ENCODE measurements at regions not wholly inside any gene's neighbourhood (a gene's known extent, or its start where the extent isn't known, plus 50 kb on each side); places are given as distances from the start of the nearest gene placed in this dataset.

GRCh38 chrX:131792789-131793462 is 230.2 kb upstream of the STK26 start:
- WGBS, 2 experiments, result 95 to 96% methylated on average over 15 of the region's 15 CpGs
- Histone ChIP-seq H3K27me3 (ENCODE audit: control insufficient read depth, insufficient read depth, low read length, poor library complexity, severe bottlenecking) (no peaks in the 10 kb centered on the region), H3K9me3 (ENCODE audit: control insufficient read depth, low read length) (no peaks in the 10 kb centered on the region), H3K4me1 (ENCODE audit: control insufficient read depth, insufficient read depth, low read length) (no peaks in the 10 kb centered on the region), H3K27ac (ENCODE audit: insufficient read depth, low read depth, low read length, poor library complexity, severe bottlenecking) (no peak overlapping the region), H3K4me3 (ENCODE audit: insufficient read depth, low read depth, low read length) (no peak overlapping the region), H3K36me3 (ENCODE audit: control insufficient read depth, insufficient read depth, low read length) (peaks cover 48% of the 10 kb centered on the region)

- peaks cover 37% of the 10 kb centered on the region for H3K36me3 ChIP-seq (ENCODE audit: control insufficient read depth, insufficient read depth, low read length)
- 96% methylated on average over 44 of the region's 44 CpGs for WGBS, 2 experiments
- no peaks in the 10 kb centered on the region for H3K27me3 ChIP-seq (ENCODE audit: control insufficient read depth, insufficient read depth, low read length, poor library complexity, severe bottlenecking)
- no peak overlapping the region for H3K27ac ChIP-seq (ENCODE audit: insufficient read depth, low read depth, low read length, poor library complexity, severe bottlenecking)
- no peak overlapping the region for H3K4me3 ChIP-seq (ENCODE audit: insufficient read depth, low read depth, low read length)
- H3K4me1 ChIP-seq (ENCODE audit: control insufficient read depth, insufficient read depth, low read length), result no peaks in the 10 kb centered on the region
- H3K9me3 ChIP-seq (ENCODE audit: control insufficient read depth, low read length), result no peaks in the 10 kb centered on the region
Observed at GRCh38 chrX:131795442-131796229, 227.5 kb upstream of the STK26 start.

GRCh38 chrX:131801066-131801465 is 222.0 kb upstream of the STK26 start:
- no peaks in the 10 kb centered on the region for H3K27me3 ChIP-seq (ENCODE audit: control insufficient read depth, insufficient read depth, low read length, poor library complexity, severe bottlenecking)
- peaks cover 4% of the 10 kb centered on the region for H3K36me3 ChIP-seq (ENCODE audit: control insufficient read depth, insufficient read depth, low read length)
- no peak overlapping the region for H3K27ac ChIP-seq (ENCODE audit: insufficient read depth, low read depth, low read length, poor library complexity, severe bottlenecking)
- H3K9me3 ChIP-seq (ENCODE audit: control insufficient read depth, low read length), result no peaks in the 10 kb centered on the region
- H3K4me3 ChIP-seq (ENCODE audit: insufficient read depth, low read depth, low read length), result no peak overlapping the region
- WGBS, 2 experiments, result 86 to 100% methylated on average over 1 of the region's 1 CpG
- H3K4me1 ChIP-seq (ENCODE audit: control insufficient read depth, insufficient read depth, low read length), result no peaks in the 10 kb centered on the region

GRCh38 chrX:131801911-131802310 is 221.2 kb upstream of the STK26 start:
- Histone ChIP-seq H3K27me3 (ENCODE audit: control insufficient read depth, insufficient read depth, low read length, poor library complexity, severe bottlenecking) (no peaks in the 10 kb centered on the region), H3K36me3 (ENCODE audit: control insufficient read depth, insufficient read depth, low read length) (no peaks in the 10 kb centered on the region), H3K9me3 (ENCODE audit: control insufficient read depth, low read length) (no peaks in the 10 kb centered on the region), H3K27ac (ENCODE audit: insufficient read depth, low read depth, low read length, poor library complexity, severe bottlenecking) (no peak overlapping the region), H3K4me1 (ENCODE audit: control insufficient read depth, insufficient read depth, low read length) (no peaks in the 10 kb centered on the region), H3K4me3 (ENCODE audit: insufficient read depth, low read depth, low read length) (no peak overlapping the region)
- WGBS, 2 experiments, result 92 to 95% methylated on average over 1 to 2 of the region's 2 CpGs

GRCh38 chrX:131802836-131803626 is 220.1 kb upstream of the STK26 start:
- no peak overlapping the region for H3K4me3 ChIP-seq (ENCODE audit: insufficient read depth, low read depth, low read length)
- H3K9me3 ChIP-seq (ENCODE audit: control insufficient read depth, low read length), result no peaks in the 10 kb centered on the region
- no peaks in the 10 kb centered on the region for H3K27me3 ChIP-seq (ENCODE audit: control insufficient read depth, insufficient read depth, low read length, poor library complexity, severe bottlenecking)
- H3K4me1 ChIP-seq (ENCODE audit: control insufficient read depth, insufficient read depth, low read length), result no peaks in the 10 kb centered on the region
- H3K27ac ChIP-seq (ENCODE audit: insufficient read depth, low read depth, low read length, poor library complexity, severe bottlenecking), result no peak overlapping the region
- no peaks in the 10 kb centered on the region for H3K36me3 ChIP-seq (ENCODE audit: control insufficient read depth, insufficient read depth, low read length)
- WGBS, 2 experiments, result 95 to 96% methylated on average over 19 of the region's 19 CpGs

GRCh38 chrX:131812847-131813825 is 210.0 kb upstream of the STK26 start:
- Histone ChIP-seq H3K27me3 (ENCODE audit: control insufficient read depth, insufficient read depth, low read length, poor library complexity, severe bottlenecking) (no peaks in the 10 kb centered on the region), H3K27ac (ENCODE audit: insufficient read depth, low read depth, low read length, poor library complexity, severe bottlenecking) (no peak overlapping the region), H3K4me3 (ENCODE audit: insufficient read depth, low read depth, low read length) (no peak overlapping the region), H3K9me3 (ENCODE audit: control insufficient read depth, low read length) (no peaks in the 10 kb centered on the region), H3K36me3 (ENCODE audit: control insufficient read depth, insufficient read depth, low read length) (peaks cover 12% of the 10 kb centered on the region), H3K4me1 (ENCODE audit: control insufficient read depth, insufficient read depth, low read length) (no peaks in the 10 kb centered on the region)
- 94 to 96% methylated on average over 8 to 11 of the region's 11 CpGs for WGBS, 2 experiments

- no peak overlapping the region for H3K27ac ChIP-seq (ENCODE audit: insufficient read depth, low read depth, low read length, poor library complexity, severe bottlenecking)
- WGBS, 2 experiments, result 95% methylated on average over 8 to 9 of the region's 9 CpGs
- no peaks in the 10 kb centered on the region for H3K9me3 ChIP-seq (ENCODE audit: control insufficient read depth, low read length)
- H3K27me3 ChIP-seq (ENCODE audit: control insufficient read depth, insufficient read depth, low read length, poor library complexity, severe bottlenecking), result no peaks in the 10 kb centered on the region
- peaks cover 29% of the 10 kb centered on the region for H3K36me3 ChIP-seq (ENCODE audit: control insufficient read depth, insufficient read depth, low read length)
- H3K4me3 ChIP-seq (ENCODE audit: insufficient read depth, low read depth, low read length), result no peak overlapping the region
- no peaks in the 10 kb centered on the region for H3K4me1 ChIP-seq (ENCODE audit: control insufficient read depth, insufficient read depth, low read length)
Observed at GRCh38 chrX:131816551-131817136, 206.5 kb upstream of the STK26 start.

GRCh38 chrX:131818297-131818936 is 204.7 kb upstream of the STK26 start:
- no peaks in the 10 kb centered on the region for H3K9me3 ChIP-seq (ENCODE audit: control insufficient read depth, low read length)
- WGBS, 2 experiments, result 97 to 100% methylated on average over 4 to 5 of the region's 5 CpGs
- peaks cover 29% of the 10 kb centered on the region for H3K36me3 ChIP-seq (ENCODE audit: control insufficient read depth, insufficient read depth, low read length)

More at GRCh38 chrX:131818297-131818936, 204.7 kb upstream of the STK26 start:
- H3K27ac ChIP-seq (ENCODE audit: insufficient read depth, low read depth, low read length, poor library complexity, severe bottlenecking), result no peak overlapping the region
- H3K4me3 ChIP-seq (ENCODE audit: insufficient read depth, low read depth, low read length), result no peak overlapping the region
- H3K4me1 ChIP-seq (ENCODE audit: control insufficient read depth, insufficient read depth, low read length), result no peaks in the 10 kb centered on the region
- H3K27me3 ChIP-seq (ENCODE audit: control insufficient read depth, insufficient read depth, low read length, poor library complexity, severe bottlenecking), result no peaks in the 10 kb centered on the region

Data from ectodermal cell (in vitro differentiated cells).